AG04450 (cell line): ENCODE measurements at regions not wholly inside any gene's neighbourhood (a gene's known extent, or its start where the extent isn't known, plus 50 kb on each side); places are given as distances from the start of the nearest gene placed in this dataset.
"Not testable (repeated sequence)": the region's sequence is repeated elsewhere in the genome, so short reads cannot be mapped to it uniquely, and the experiment has no call there.

Experiments
- CTCF ChIA-PET: fragments of 300-600, 350-600 bp; formaldehyde crosslinking; extraction: SDS; loops from one replicate; lab custom pipeline; 2022; ENCODE audit warnings: antibody characterized with exemption, inconsistent platforms; lab: Charles Lee
- POLR2A ChIA-PET: fragments of 350-600 bp; formaldehyde crosslinking; extraction: SDS; loops from one replicate; lab custom pipeline; 2021; ENCODE audit warnings: antibody characterized with exemption, inconsistent platforms; lab: Yijun Ruan, JAX
- DNase-seq: peaks from one replicate; pipeline ENCODE4 v3.0.0-alpha.2; 2011; ENCODE audit warnings: low read depth, low spot score
- H3K27ac ChIP-seq: one replicate; pipeline ENCODE4 v1.5.1; 2012; ENCODE audit warnings: low read depth, low read length, control low read depth
- H3K27me3 ChIP-seq: one replicate; pipeline ENCODE4 v1.6.0; 2012; ENCODE audit warnings: low read length; ENCODE audit not compliant: control insufficient read depth, insufficient read depth
- H3K4me3 ChIP-seq: 2 replicates; pipeline ENCODE4 v1.5.1; 2011; ENCODE audit warnings: mild to moderate bottlenecking, low read depth, low read length, control low read depth
- H3K9me3 ChIP-seq: 2 replicates; pipeline ENCODE4 v1.5.1; 2012; ENCODE audit warnings: low read length; ENCODE audit not compliant: control insufficient read depth, insufficient read depth
- CTCF ChIP-seq: IDR thresholded peaks from 2 replicates; pipeline ENCODE4 v1.5.1; 2011; ENCODE audit warnings: low read depth, low read length, control low read depth, inconsistent platforms

GRCh38 chr9:27676827-27677226 lies 103.5 kb upstream of the C9orf72 start:
- CTCF ChIA-PET: no interaction called here
- no peaks in the 10 kb centered on the region for H3K27me3 ChIP-seq
- DNase-seq: no peak
- POLR2A ChIA-PET: no interaction called here
- H3K27ac ChIP-seq: no peak overlapping the region
- no peak overlapping the region for H3K4me3 ChIP-seq
- H3K9me3 ChIP-seq: no peaks in the 10 kb centered on the region
- no peak for TF ChIP-seq CTCF

GRCh38 chr9:27679338-27679737 lies 106.1 kb upstream of the C9orf72 start:
- H3K27me3 ChIP-seq: no peaks in the 10 kb centered on the region
- TF ChIP-seq CTCF: no peak
- no peak overlapping the region for H3K4me3 ChIP-seq
- POLR2A ChIA-PET: no interaction called here
- CTCF ChIA-PET: interaction anchor here (0.6 kb wide), 1 partner anchor 31 kb away, joined by 3 read pairs; no protein-coding TSS in a partner anchor
- H3K27ac ChIP-seq: no peak overlapping the region
- H3K9me3 ChIP-seq: no peaks in the 10 kb centered on the region
- no peak for DNase-seq

- Histone ChIP-seq H3K27ac (no peak overlapping the region), H3K4me3 (no peak overlapping the region), H3K27me3 (no peaks in the 10 kb centered on the region), H3K9me3 (no peaks in the 10 kb centered on the region)
- CTCF ChIA-PET: no interaction called here
- no peak for DNase-seq
- POLR2A ChIA-PET: no interaction called here
- no peak for TF ChIP-seq CTCF
These were observed 109.9 kb upstream of the C9orf72 start for GRCh38 chr9:27683181-27683580.

- CTCF ChIA-PET: no interaction called here
These were observed 115.7 kb upstream of the C9orf72 start for GRCh38 chr9:27688954-27689353.

GRCh38 chr9:27690816-27691215 lies 117.5 kb upstream of the C9orf72 start:
- H3K4me3 ChIP-seq, H3K27me3 ChIP-seq, H3K9me3 ChIP-seq, CTCF ChIA-PET, POLR2A ChIA-PET, DNase-seq, H3K27ac ChIP-seq: not testable (repeated sequence)

More at GRCh38 chr9:27688954-27689353, 115.7 kb upstream of the C9orf72 start:
- no peak overlapping the region for H3K27ac ChIP-seq
- TF ChIP-seq CTCF: no peak
- H3K27me3 ChIP-seq: no peaks in the 10 kb centered on the region
- no peak overlapping the region for H3K4me3 ChIP-seq
- POLR2A ChIA-PET: no interaction called here
- DNase-seq: no peak
- no peaks in the 10 kb centered on the region for H3K9me3 ChIP-seq

GRCh38 chr9:27699621-27700020 lies 126.3 kb upstream of the C9orf72 start:
- no peak for TF ChIP-seq CTCF
- no peak for DNase-seq
- POLR2A ChIA-PET: no interaction called here
- H3K9me3 ChIP-seq: no peaks in the 10 kb centered on the region
- H3K4me3 ChIP-seq: no peak overlapping the region
- CTCF ChIA-PET: no interaction called here
- H3K27me3 ChIP-seq: no peaks in the 10 kb centered on the region
- H3K27ac ChIP-seq: no peak overlapping the region
